K562 (cell line): ENCODE measurements at regions not wholly inside any gene's neighbourhood (a gene's known extent, or its start where the extent isn't known, plus 50 kb on each side); places are given as distances from the start of the nearest gene placed in this dataset.

Experiments used
- ATAC-seq: fragments of 200-7000 bp; cut with Tn5 transposase; 3 replicates; pipeline ENCODE4 v1.9.1; 2020; ENCODE audit warnings: moderate library complexity
- BruUV-seq: library from RNA; stranded (reverse); fragments of 400-500 nt; replicated peaks from 2 replicates; lab custom pipeline; 2021; lab: Mats Ljungman, UMichigan
- CTCF ChIA-PET: fragments of 300-600 bp; formaldehyde crosslinking; extraction: SDS; loops from one replicate; lab custom pipeline; 2021; ENCODE audit warnings: low intra/inter-chr PET ratio; lab: Yijun Ruan, JAX
- POLR2A ChIA-PET: fragments of 300-600, 350-650 bp; sonication (Branson Sonifier 250); formaldehyde crosslinking; extraction: SDS; loops from one replicate; lab custom pipeline; 2021; ENCODE audit warnings: antibody characterized with exemption, inconsistent platforms; lab: Yijun Ruan, JAX
- DNase-seq, 4 experiments: peaks; one replicate each; pipeline versions ENCODE4 v3.0.0 to v3.0.0-alpha.2; 2011 to 2018; ENCODE audit warnings: low spot score in 3 of 4, mixed read lengths in 3 of 4; ENCODE audit errors: extremely low read depth in 1 of 4
- FAIRE-seq: peaks from 2 replicates; lab custom pipeline; 2011; peaks lifted over from hg19 to GRCh38; lab: Jason Lieb, UNC
- H2AFZ ChIP-seq: 2 replicates; pipeline ENCODE4 v1.6.0; 2011; ENCODE audit warnings: low read depth, low read length, control low read depth, inconsistent platforms
- H3K27ac ChIP-seq: fragments of 200-600 bp; 3 replicates; pipeline ENCODE4 v1.8.0; 2011; ENCODE audit warnings: low read depth, mild to moderate bottlenecking, control low read depth, inconsistent platforms, low read length, moderate library complexity, mixed read lengths; ENCODE audit errors: extremely low read depth
- H3K27me3 ChIP-seq, 2 experiments: fragments of 300-600 bp in 1 of 2; 2 replicates in 1 of 2; 3 replicates in 1 of 2; pipeline versions ENCODE4 v1.6.0 to v1.8.0; 2011; ENCODE audit warnings: inconsistent platforms in 2 of 2, low read length in 2 of 2, mild to moderate bottlenecking in 1 of 2, mixed read lengths in 1 of 2, moderate library complexity in 1 of 2; ENCODE audit not compliant: control insufficient read depth in 2 of 2, insufficient read depth in 2 of 2
- H3K36me3 ChIP-seq: fragments of 300-600 bp; 3 replicates; pipeline ENCODE4 v1.8.0; 2011; ENCODE audit warnings: mild to moderate bottlenecking, low read length, inconsistent platforms; ENCODE audit not compliant: control insufficient read depth, insufficient read depth
- H3K4me1 ChIP-seq, 2 experiments: fragments of 200-600 bp in 1 of 2; replicated peaks in 1 of 2; 2 replicates in 1 of 2; 3 replicates in 1 of 2; pipeline versions ENCODE4 v1.5.1 to v1.8.0; 2011; ENCODE audit warnings: inconsistent platforms in 2 of 2, low read length in 2 of 2, mild to moderate bottlenecking in 1 of 2, mixed read lengths in 1 of 2, moderate library complexity in 1 of 2; ENCODE audit not compliant: control insufficient read depth in 2 of 2, insufficient read depth in 2 of 2
- H3K4me2 ChIP-seq: 2 replicates; pipeline ENCODE4 v1.6.1; 2011; ENCODE audit warnings: low read length, control low read depth, inconsistent platforms, mixed read lengths; ENCODE audit not compliant: insufficient read depth
- H3K4me3 ChIP-seq: fragments of 200-600 bp; sonication (generic), shearing (Covaris generic); 2 replicates; pipeline ENCODE4 v1.5.1; 2016; ENCODE audit warnings: control low read depth, inconsistent platforms
- H3K79me2 ChIP-seq: fragments of 200-600 bp; 3 replicates; pipeline ENCODE4 v1.8.0; 2011; ENCODE audit warnings: low read length, inconsistent platforms; ENCODE audit not compliant: control insufficient read depth, insufficient read depth
- H3K9ac ChIP-seq, 2 experiments: 2 replicates each; pipeline versions ENCODE4 v1.6.0 to v1.6.1; 2011; ENCODE audit warnings: low read depth in 2 of 2, low read length in 2 of 2, control low read depth in 1 of 2, inconsistent platforms in 1 of 2, mild to moderate bottlenecking in 1 of 2, mixed read lengths in 1 of 2; ENCODE audit not compliant: insufficient read depth in 1 of 2
- H3K9me1 ChIP-seq: one replicate; pipeline ENCODE4 v1.6.0; 2011; ENCODE audit warnings: inconsistent platforms, mild to moderate bottlenecking, low read length, moderate library complexity; ENCODE audit not compliant: control insufficient read depth, insufficient read depth
- H3K9me3 ChIP-seq: replicated peaks from 2 replicates; pipeline ENCODE4 v1.5.1; 2011; ENCODE audit warnings: low read depth, low read length, inconsistent platforms; ENCODE audit not compliant: control insufficient read depth, insufficient read depth
- H4K20me1 ChIP-seq: replicated peaks from 2 replicates; pipeline ENCODE4 v1.6.1; 2011; ENCODE audit warnings: low read length, inconsistent platforms, mixed read lengths; ENCODE audit not compliant: control insufficient read depth, insufficient read depth
- ARID2 ChIP-seq: fragments of 450-650 bp; IDR thresholded peaks from 2 replicates; pipeline ENCODE4 v1.6.1; 2017; ENCODE audit warnings: antibody characterized with exemption, mild to moderate bottlenecking
- CHAMP1 ChIP-seq: fragments of 450-650 bp; IDR thresholded peaks from 2 replicates; pipeline ENCODE4 v1.6.1; 2016; ENCODE audit warnings: mild to moderate bottlenecking
- E2F8 ChIP-seq: fragments of 450-650 bp; IDR thresholded peaks from 2 replicates; pipeline ENCODE4 v1.7.1; 2018; ENCODE audit warnings: mild to moderate bottlenecking, low read depth; ENCODE audit not compliant: partially characterized antibody
- ETV5 ChIP-seq: sonication (generic); formaldehyde crosslinking; IDR thresholded peaks from 2 replicates; pipeline ENCODE4 v1.4.0; 2020; ENCODE audit warnings: low read depth, mild to moderate bottlenecking, missing genetic modification reagents
- FOS ChIP-seq: IDR thresholded peaks from 3 replicates; pipeline ENCODE4 v1.6.1; 2011; ENCODE audit not compliant: insufficient read length; ENCODE audit errors: extremely low read depth
- FOXK1 ChIP-seq: sonication (generic); formaldehyde crosslinking; IDR thresholded peaks from 2 replicates; pipeline ENCODE4 v1.8.0; 2022; ENCODE audit warnings: missing genetic modification reagents, mild to moderate bottlenecking, borderline replicate concordance
- GATAD2A ChIP-seq: fragments of 450-650 bp; IDR thresholded peaks from 2 replicates; pipeline ENCODE4 v1.6.1; 2017
- MAFK ChIP-seq: IDR thresholded peaks from 2 replicates; pipeline ENCODE4 v1.6.1; 2011; ENCODE audit warnings: low read length, improper control_type of control experiment
- SIN3B ChIP-seq: fragments of 450-650 bp; IDR thresholded peaks from 2 replicates; pipeline ENCODE4 v1.6.1; 2017; ENCODE audit warnings: low read depth, mild to moderate bottlenecking, moderate library complexity
- STAT5B ChIP-seq: fragments of 250-450 bp; sonication (Bioruptor Pico); IDR thresholded peaks from 2 replicates; pipeline ENCODE4 v1.8.0; 2021; ENCODE audit warnings: mild to moderate bottlenecking, inconsistent platforms
- TFE3 ChIP-seq: fragments of 450-650 bp; formaldehyde crosslinking; IDR thresholded peaks from 2 replicates; pipeline ENCODE4 v1.4.0; 2020; ENCODE audit warnings: mild to moderate bottlenecking, mixed read lengths
- ZBED1 ChIP-seq: IDR thresholded peaks from 2 replicates; pipeline ENCODE4 v1.6.1; 2014
- WGBS: fragments of 100-300 bp; shearing (Covaris generic); methylation state at CpG from one replicate; pipeline ENCODE4 v1.1.6; 2016; ENCODE audit warnings: low coverage, mixed read lengths; ENCODE audit not compliant: insufficient coverage; ENCODE audit errors: missing lambda C conversion rate; 5-methylcytosine and 5-hydroxymethylcytosine counted together
- in situ Hi-C: fragments of 300-500 bp; cut with MboI; formaldehyde crosslinking; loops from 4 replicates; pipeline ENCODE4 v1.15.0; 2018; ENCODE audit warnings: inconsistent platforms, mixed read lengths
- intact Hi-C: fragments of 100-400 bp; cut with micrococcal nuclease; formaldehyde crosslinking; loops from 2 replicates; pipeline ENCODE4 v1.14.2; 2022

GRCh38 chr14:51518280-51518679 lies 133.4 kb upstream of the FRMD6 start:
- H3K9me3 ChIP-seq: no peaks in the 10 kb centered on the region
- H3K9me1 ChIP-seq: no peaks in the 10 kb centered on the region
- H3K27ac ChIP-seq: no peak overlapping the region
- no TSS peak for BruUV-seq
- TF ChIP-seq MAFK (no peak), STAT5B (CRISPR knock-in tag) (no peak), SIN3B (no peak)
- no peaks in the 10 kb centered on the region for H3K79me2 ChIP-seq
- CTCF ChIA-PET: no interaction called here
- in situ Hi-C loops (no loop called here), intact Hi-C loops (no loop called here)
- POLR2A ChIA-PET: no interaction called here
- ATAC-seq (no peak), DNase-seq (no peak), FAIRE-seq (no peak)
- no peaks in the 10 kb centered on the region for H3K27me3 ChIP-seq
- WGBS: 3% methylated on average over 3 of the region's 3 CpGs
- no peaks in the 10 kb centered on the region for H4K20me1 ChIP-seq
- no peak overlapping the region for H3K9ac ChIP-seq
- H2AFZ ChIP-seq: no peak overlapping the region
- no peak overlapping the region for H3K4me2 ChIP-seq
- no peaks in the 10 kb centered on the region for H3K4me1 ChIP-seq
- H3K4me3 ChIP-seq: no peak overlapping the region
- H3K36me3 ChIP-seq: no peaks in the 10 kb centered on the region

GRCh38 chr14:51518711-51519110 lies 133.0 kb upstream of the FRMD6 start:
- BruUV-seq: no TSS peak
- WGBS: 0% methylated on average over 2 of the region's 2 CpGs
- Histone ChIP-seq H3K27me3 (no peaks in the 10 kb centered on the region), H3K79me2 (no peaks in the 10 kb centered on the region), H3K9me3 (no peaks in the 10 kb centered on the region), H2AFZ (no peak overlapping the region), H3K4me1 (no peaks in the 10 kb centered on the region), H3K36me3 (no peaks in the 10 kb centered on the region), H4K20me1 (no peaks in the 10 kb centered on the region), H3K27ac (no peak overlapping the region), H3K9ac (no peak overlapping the region), H3K9me1 (no peaks in the 10 kb centered on the region), H3K4me2 (no peak overlapping the region), H3K4me3 (no peak overlapping the region)
- ChIA-PET POLR2A (no interaction called here), CTCF (no interaction called here)
- intact Hi-C loops: no loop called here
- DNase-seq (no peak), FAIRE-seq (no peak), ATAC-seq (no peak)
- in situ Hi-C loops: no loop called here
- TF ChIP-seq ZBED1 (no peak), E2F8 (no peak), ARID2 (no peak), FOXK1 (no peak), ETV5 (no peak), FOS (no peak), GATAD2A (no peak), CHAMP1 (no peak), TFE3 (CRISPR knock-in tag) (no peak)
